GM13976 (cell line): ENCODE measurements at regions not wholly inside any gene's neighbourhood (a gene's known extent, or its start where the extent isn't known, plus 50 kb on each side); places are given as distances from the start of the nearest gene placed in this dataset.

ENCODE experiments used
- DNase-seq: peaks from one replicate; pipeline ENCODE4 v3.0.0; 2012; ENCODE audit warnings: low spot score
- in situ Hi-C: fragments of 300-500 bp; cut with MboI; formaldehyde crosslinking; loops from one replicate; pipeline ENCODE4 v1.12.0; 2022; ENCODE audit warnings: low sequenced_read_pairs, mixed read lengths, inconsistent platforms; ENCODE audit not compliant: unreplicated experiment
- TF ChIP-seq, protein P1 (sequence below): IDR thresholded peaks from 2 replicates; pipeline ENCODE4 v1.5.1; 2012; ENCODE audit warnings: borderline replicate concordance, mild to moderate bottlenecking; ENCODE audit not compliant: insufficient read depth; ENCODE audit errors: extremely low read depth, missing control alignments, control extremely low read depth

DNA sequence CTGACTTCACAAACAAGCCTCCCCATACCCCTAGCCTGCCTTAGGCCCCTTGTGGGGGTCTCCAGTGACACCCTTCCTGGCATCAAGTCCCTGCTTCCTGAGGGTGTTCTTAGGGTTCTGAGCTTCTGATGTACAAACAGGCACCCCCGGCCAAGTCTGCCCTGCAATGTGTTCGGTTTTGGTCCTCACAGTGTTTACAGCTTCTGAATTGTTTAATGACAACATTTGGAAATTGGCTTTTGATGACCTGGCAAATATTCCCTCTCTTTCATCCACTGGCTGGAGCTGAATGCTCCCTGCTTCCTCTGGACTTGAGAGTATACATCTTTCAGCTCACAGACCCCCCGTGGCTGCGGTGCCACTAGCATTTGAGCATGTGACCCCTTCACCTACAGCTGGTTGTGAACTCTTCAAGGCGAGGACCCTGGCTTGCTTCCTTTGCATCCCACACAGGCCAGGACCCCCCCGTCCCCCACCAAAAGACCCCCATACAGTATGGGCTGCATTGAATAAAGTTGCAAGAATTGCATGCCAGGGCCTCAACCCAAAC is 180.8 kb downstream of the KATNIP start:
- in situ Hi-C loops = no loop called here
- DNase-seq = no peak
- TF ChIP-seq, protein P1, sequence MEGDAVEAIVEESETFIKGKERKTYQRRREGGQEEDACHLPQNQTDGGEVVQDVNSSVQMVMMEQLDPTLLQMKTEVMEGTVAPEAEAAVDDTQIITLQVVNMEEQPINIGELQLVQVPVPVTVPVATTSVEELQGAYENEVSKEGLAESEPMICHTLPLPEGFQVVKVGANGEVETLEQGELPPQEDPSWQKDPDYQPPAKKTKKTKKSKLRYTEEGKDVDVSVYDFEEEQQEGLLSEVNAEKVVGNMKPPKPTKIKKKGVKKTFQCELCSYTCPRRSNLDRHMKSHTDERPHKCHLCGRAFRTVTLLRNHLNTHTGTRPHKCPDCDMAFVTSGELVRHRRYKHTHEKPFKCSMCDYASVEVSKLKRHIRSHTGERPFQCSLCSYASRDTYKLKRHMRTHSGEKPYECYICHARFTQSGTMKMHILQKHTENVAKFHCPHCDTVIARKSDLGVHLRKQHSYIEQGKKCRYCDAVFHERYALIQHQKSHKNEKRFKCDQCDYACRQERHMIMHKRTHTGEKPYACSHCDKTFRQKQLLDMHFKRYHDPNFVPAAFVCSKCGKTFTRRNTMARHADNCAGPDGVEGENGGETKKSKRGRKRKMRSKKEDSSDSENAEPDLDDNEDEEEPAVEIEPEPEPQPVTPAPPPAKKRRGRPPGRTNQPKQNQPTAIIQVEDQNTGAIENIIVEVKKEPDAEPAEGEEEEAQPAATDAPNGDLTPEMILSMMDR = no peak

DNA sequence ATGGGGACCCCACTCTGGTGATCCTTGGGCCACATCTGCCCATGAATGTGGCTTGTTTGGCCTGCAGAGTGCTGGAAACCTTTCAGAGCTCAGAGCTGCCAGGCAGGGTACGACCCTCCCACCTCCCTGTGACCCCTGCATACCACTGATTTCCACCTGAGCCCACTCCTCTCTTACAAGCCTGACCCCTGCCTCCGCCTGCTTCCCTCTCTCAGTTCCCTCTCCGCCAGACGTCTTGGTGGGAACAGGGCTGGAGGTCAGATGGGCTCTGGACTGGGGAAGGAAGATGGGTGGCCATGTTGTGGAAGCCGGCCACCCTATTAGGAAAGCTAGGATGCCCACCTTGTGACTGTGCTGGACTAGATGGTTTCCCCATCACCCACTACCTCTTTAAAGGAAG is 185.1 kb downstream of the KATNIP start:
- in situ Hi-C loops = no loop called here
- no peak for DNase-seq
- TF ChIP-seq, protein P1 = no peak

DNA sequence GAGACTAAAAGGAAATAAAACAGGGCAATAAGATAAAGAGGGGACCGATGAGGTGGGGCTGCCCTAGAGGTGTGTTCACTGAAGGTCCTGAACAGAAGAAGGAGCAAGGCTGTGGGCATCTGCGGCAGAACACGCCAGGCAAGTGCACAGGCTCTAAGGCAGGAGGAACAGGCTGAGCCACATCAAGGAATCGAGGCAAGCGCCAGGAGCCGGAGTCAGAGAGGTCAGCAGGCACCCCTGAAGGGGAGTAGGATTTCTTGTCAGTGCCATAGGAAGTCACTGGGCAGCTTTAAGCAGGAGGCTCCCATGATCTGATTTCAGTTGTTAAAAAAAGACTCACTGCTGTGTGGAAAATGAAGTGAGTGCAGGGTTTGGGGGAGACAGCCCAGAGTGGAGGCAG is 186.5 kb downstream of the KATNIP start:
- TF ChIP-seq, protein P1 = no peak
- in situ Hi-C loops = no loop called here
- DNase-seq = no peak

DNA sequence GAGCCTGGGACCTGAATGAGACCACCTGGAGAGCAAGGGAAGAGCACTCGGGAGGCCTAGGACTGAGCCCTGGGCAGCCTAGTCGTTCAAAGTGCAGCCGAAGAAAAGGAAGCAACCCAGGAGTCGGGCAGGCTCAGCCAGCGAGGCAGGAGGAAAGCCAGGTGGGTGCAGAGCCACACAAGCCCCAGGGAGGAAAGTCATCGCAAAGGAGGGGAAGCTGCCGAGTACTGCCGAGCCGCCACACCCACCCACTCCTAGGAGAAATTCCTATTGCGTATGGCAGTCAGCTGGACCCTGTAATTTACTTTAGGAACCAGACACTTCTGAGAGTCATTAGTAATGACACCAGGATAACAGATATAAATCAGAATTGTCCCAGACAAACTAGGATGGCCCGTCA is 187.6 kb downstream of the KATNIP start:
- in situ Hi-C loops = no loop called here
- no peak for DNase-seq
- TF ChIP-seq, protein P1 = no peak
